ENCODE measurements at regions not wholly inside any gene's neighbourhood (a gene's known extent, or its start where the extent isn't known, plus 50 kb on each side); places are given as distances from the start of the nearest gene placed in this dataset.

- DNase-seq, result no peak
Observed at GRCh38 chr13:22461854-22462490, 718.8 kb upstream of the SGCG start.

- no peak for DNase-seq
Observed at GRCh38 chr13:22463089-22463488, 717.7 kb upstream of the SGCG start.

GRCh38 chr13:22468045-22468444, 712.7 kb upstream of the SGCG start:
- DNase-seq, result no peak

GRCh38 chr13:22468824-22469223, 712.0 kb upstream of the SGCG start:
- no peak for DNase-seq

- DNase-seq, result no peak
Observed at GRCh38 chr13:22469452-22469851, 711.3 kb upstream of the SGCG start.

DNA sequence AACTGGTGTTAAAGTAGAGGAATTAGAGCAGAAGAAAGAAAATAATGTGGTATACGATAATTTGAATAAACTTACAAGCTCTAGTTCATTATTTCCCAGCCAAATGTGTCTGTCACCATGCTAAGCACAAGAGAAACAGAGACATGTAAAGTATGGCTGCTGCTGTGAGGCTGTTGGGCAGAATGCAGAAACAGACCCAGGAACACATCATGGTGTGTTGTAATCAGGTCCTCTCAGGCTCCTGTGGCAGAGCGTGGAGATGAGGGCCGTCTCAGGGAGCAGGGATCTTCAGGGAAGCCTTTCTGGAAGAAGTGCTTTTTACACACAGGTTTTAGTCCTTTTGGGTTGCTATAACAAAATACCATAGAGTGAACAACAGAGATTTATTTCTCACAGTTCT, 710.7 kb upstream of the SGCG start:
- no peak for DNase-seq

DNA sequence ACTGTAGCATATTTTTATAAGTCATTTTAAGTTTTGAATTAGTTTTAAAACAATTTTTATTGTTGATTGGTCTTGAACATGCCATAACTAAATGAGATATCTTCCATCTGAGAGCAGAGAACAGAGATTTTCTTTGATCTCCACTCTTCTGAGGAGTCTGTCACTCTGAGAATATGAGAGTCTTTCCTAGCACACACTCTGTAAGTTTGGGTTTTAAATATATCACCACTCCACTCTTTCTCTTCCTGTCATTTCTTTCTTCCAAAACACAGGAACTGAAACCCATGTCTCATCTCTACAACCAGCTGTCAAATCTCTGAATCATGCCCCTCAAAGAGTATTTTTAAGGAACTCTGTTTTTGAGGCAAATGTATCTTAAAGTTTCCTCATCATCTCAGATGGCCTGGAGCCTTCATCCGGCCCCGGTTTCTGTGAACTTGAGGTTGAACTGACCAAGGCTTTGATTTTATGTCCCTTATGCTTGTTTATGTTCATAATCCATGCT, 698.2 kb upstream of the SGCG start:
- DNase-seq, result no peak

- no peak for DNase-seq
Observed at GRCh38 chr13:22483276-22483675, 697.5 kb upstream of the SGCG start.

- DNase-seq, result no peak
Observed at GRCh38 chr13:22486490-22486889, 694.3 kb upstream of the SGCG start.

DNA sequence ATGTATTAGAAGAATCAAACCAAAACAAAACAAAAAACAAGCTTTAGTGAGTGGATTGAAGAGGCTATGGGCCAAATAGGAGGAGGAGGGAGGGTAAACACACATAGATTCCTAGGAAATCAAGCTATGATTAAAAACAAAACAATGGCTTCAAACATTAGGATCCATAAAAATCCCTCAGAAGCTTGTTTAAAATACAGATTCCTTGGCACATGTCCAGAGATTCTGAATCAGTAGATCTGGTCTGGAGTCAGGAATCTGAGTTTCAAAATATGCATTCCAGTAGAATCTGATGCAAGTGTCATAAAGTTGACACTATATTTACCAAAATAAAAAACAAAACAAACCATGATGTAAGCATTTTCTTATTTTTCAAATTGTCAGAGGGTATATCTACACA, 692.8 kb upstream of the SGCG start:
- no peak for DNase-seq

- DNase-seq, result no peak
Observed at GRCh38 chr13:22489771-22490170, 691.0 kb upstream of the SGCG start.

DNA sequence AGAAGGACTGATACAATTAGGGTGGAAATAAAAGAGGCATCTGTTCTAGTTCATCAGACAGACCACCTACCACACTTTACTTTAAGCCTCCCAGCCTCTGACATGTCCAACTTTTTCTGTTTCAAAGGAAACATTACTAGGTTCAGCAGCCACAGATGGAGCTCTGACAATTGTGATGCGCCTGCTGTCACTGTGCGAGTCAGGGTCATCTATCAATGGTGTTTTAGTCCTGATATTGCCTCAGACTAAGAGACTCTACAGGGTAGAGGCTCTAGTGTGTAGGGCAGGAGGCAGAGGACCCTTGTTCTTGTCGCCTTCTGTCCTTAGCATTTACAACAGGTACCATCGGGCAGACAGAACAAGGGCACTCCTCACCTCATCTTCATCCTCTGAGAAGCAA, 685.0 kb upstream of the SGCG start:
- no peak for DNase-seq

DNA sequence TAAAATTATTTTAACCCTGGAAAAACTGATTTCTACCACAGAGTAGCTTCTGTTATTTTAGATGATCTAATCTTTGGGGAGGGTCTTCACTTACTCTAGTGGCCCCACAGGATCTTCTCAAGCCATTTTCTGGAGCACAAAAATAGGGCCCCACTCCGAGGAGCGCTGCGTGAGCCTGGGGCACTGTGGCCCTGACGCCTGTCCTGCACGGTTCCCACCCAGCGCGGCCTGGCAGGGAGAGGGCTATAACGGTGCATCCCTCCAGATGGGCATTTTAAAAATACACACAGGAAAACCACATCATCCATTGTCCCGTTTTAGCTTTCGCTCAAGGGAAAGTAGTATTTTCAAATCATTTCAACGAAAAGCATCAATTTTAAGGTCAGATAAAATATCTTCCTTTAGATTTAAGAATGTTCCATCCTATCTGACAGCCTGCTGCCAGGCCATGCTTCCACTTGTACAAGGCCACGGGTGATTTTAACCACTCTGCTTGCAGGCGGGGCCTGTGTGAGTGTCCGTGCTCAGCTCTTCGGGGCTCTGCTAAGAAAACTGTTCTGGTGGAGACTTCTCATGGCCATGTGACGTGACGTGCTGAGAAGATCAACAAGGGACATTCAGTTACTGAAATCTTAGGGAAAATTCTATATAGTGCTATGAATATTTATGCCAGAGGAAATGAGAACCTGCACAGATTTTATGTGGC, 683.8 kb upstream of the SGCG start:
- no peak for DNase-seq

DNA sequence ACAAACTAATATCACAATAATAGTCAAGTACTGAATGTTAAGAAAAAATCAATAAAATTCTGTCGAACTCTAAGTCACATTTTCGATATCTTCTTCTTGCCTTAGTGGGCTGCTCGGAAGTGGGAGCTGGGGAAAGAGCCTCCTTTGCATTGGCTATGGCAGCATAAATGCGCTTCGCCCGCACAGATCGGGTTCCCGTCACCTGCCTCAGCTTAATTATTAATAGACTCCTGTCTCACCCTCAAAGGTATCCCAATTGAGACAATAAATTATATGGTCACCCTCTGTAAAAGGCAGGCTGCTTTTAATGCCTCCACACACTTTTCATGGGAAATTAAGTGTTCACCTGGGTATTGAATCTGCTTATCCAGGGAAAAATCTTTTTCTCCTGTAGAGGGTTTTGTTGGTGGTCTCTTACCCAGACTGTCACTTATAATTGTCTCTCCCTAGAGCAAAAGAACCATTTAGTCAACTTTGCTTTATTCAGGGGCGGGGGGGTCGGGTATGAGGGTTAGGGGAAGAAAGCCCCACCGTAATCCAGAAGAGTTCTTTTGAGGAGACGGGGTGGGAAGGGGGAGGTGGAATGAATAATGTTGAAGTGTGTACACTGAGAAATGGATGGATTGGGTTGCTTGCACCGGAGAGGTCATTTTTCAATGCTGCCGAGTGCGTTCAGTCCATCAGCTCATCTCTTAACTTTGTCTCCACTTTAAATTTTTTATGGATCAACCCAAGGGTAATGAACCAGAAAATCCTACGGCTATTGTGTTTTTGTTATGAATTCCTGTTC, 682.6 kb upstream of the SGCG start:
- no peak for DNase-seq

DNA sequence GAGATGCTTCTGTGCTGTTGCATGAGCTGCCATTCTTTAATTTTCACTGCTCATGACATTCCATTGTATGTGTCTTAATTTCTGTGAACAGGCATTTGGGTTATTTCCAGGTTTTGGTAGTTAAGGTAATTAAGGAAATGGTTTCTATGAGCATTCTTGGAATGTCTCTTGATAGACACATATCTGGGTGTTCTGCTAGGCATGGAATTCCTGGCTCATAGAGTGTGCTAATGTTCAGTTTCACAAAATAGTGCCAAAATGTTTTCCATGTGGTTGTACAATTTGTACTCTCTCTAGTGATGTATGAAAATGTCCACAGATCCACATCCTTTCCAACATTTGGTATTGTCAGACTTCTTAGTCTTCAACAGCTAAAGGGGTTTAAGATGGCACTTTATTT, 680.9 kb upstream of the SGCG start:
- no peak for DNase-seq

- DNase-seq, result no peak
Observed at GRCh38 chr13:22505489-22505888, 675.3 kb upstream of the SGCG start.

- DNase-seq, result no peak
Observed at GRCh38 chr13:22506096-22506691, 674.6 kb upstream of the SGCG start.

DNA sequence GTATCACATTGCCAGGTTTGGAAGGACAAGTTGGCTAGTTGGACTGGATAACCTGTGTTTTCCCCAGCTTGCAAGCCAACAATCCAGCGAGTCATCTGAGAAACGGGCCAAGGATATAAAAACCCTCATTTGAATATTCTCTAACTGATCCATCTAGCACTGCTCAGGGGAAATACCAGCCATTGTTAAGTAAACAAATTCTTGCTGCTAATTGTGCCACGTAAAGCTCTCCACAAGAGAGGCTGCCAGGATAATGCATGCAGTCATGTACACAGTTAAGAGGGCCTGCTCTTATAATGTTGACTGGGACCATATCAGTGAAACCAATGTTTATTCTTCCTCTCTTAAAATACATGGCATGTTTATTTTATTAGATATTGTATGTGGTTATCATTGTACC, 663.2 kb upstream of the SGCG start:
- DNase-seq, result no peak

- DNase-seq, result no peak
Observed at GRCh38 chr13:22536851-22537250, 643.9 kb upstream of the SGCG start.

GRCh38 chr13:22538400-22538799, 642.4 kb upstream of the SGCG start:
- DNase-seq, result no peak

DNA sequence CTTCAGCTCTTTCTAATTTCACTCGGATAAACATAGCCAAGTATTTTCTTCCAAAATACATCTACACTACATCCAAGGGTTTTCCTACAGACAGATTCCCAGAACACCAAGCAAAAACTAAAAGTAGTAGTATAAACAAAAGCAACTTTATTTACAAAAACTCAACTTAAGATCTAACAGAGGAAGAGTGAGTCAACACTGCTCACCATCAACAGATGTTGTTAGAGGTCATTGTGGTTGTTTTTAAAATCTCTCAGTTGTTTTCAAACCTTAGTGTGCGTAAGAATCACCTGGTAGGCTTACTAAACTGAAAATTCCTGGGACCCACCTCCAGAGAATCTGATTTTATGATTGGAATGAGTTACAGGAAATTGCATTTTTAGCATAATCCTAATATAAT, 631.7 kb upstream of the SGCG start:
- no peak for DNase-seq

DNA sequence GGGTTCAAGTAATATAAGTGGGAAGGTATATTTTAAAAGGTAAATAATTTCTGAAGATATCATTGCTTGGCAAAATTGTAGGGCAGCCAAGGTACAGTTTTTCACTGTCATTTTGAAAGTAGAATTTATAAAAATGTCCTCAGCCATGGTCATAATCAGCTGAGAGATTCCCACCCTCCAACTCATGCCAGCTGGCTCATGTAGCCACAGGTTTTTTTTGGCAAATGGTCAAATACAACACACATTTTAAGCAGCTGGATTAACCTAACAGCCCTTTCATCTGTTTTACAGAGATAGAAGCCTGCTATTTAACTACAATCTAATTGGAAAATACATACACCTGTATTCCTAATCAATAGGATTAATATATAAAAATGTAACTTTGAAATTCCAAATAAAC, 619.2 kb upstream of the SGCG start:
- DNase-seq, result no peak

GRCh38 chr13:22562116-22562515, 618.7 kb upstream of the SGCG start:
- no peak for DNase-seq

DNA sequence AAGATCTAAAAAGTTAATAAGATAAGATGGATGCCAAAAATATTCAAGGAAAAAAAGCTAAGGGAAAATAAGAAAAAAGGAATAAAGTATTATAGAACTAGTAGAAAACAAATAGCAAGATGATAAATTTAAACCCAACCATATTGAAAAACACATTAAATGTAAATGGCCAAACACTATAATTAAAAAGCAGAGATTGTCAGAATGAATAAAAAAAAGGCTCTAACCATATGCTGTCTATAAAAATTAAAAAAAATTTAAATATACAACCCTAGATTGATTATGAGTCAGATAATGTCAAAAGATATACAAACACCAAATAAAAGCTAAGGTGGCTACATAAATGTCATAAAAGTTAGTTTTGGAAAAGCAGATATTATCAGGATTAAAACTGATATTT, 617.5 kb upstream of the SGCG start:
- no peak for DNase-seq

All from activated naive CD4-positive, alpha-beta T cell treated with anti-CD3 and anti-CD28 coated beads, Interleukin-2, amount 50 U/mL, for 16 hours (primary cell).